B cell (primary cell): ENCODE measurements at regions not wholly inside any gene's neighbourhood (a gene's known extent, or its start where the extent isn't known, plus 50 kb on each side); places are given as distances from the start of the nearest gene placed in this dataset.
"Not testable (repeated sequence)": the region's sequence is repeated elsewhere in the genome, so short reads cannot be mapped to it uniquely, and the experiment has no call there.

Experiments used
- ATAC-seq: fragments of 200-7000 bp; cut with Tn5 transposase; one replicate; pipeline ENCODE4 v1.10.0; 2021; ENCODE audit warnings: low read depth, mild to moderate bottlenecking, moderate number of reproducible peaks, moderate library complexity
- CTCF ChIA-PET: fragments of 350-600 bp; sonication (Branson Sonifier 250); formaldehyde crosslinking; loops from one replicate; lab custom pipeline; 2021; ENCODE audit warnings: antibody characterized with exemption, inconsistent platforms; lab: Charles Lee
- POLR2A ChIA-PET: fragments of 350-600 bp; sonication (Branson Sonifier 250); formaldehyde crosslinking; loops from one replicate; lab custom pipeline; 2021; ENCODE audit warnings: antibody characterized with exemption; lab: Charles Lee
- DNase-seq: peaks from one replicate; pipeline ENCODE4 v3.0.0; 2013
- H2AFZ ChIP-seq: 2 replicates; pipeline ENCODE4 v1.6.1; 2012; ENCODE audit warnings: mild to moderate bottlenecking, low read depth, low read length; ENCODE audit not compliant: insufficient read depth, poor library complexity, severe bottlenecking
- H3K27ac ChIP-seq, 2 donors: 1 replicate in 1 of 2; 2 replicates in 1 of 2; pipeline ENCODE4 v1.5.1; 2012 to 2013; ENCODE audit warnings: low read length in 2 of 2, mild to moderate bottlenecking in 2 of 2, moderate library complexity in 1 of 2
- H3K27me3 ChIP-seq, 4 experiments: fragments of 200-600 bp in 1 of 4; sonication (generic) in 1 of 4; replicated peaks in 1 of 4; 1 replicate in 2 of 4; 2 replicates in 2 of 4; pipeline versions ENCODE4 v1.6.1 to v1.7.0; 2013 to 2016; ENCODE audit warnings: low read length in 3 of 4, mild to moderate bottlenecking in 2 of 4, mixed read lengths in 1 of 4, moderate library complexity in 1 of 4; ENCODE audit not compliant: insufficient read depth in 4 of 4, control insufficient read depth in 3 of 4; ENCODE audit errors: control extremely low read depth in 1 of 4
- H3K36me3 ChIP-seq, 2 experiments: replicated peaks in 1 of 2; 1 replicate in 1 of 2; 2 replicates in 1 of 2; pipeline versions ENCODE4 v1.6.1 to v1.7.1; 2013; ENCODE audit warnings: low read length in 1 of 2; ENCODE audit not compliant: insufficient read depth in 2 of 2, control insufficient read depth in 1 of 2; ENCODE audit errors: control extremely low read depth in 1 of 2, extremely low read depth in 1 of 2
- H3K4me1 ChIP-seq, 2 donors: fragments of 200-600 bp in 1 of 2; sonication (generic) in 1 of 2; 1 replicate in 1 of 2; 2 replicates in 1 of 2; pipeline versions ENCODE4 v1.5.1 to v1.6.1; 2013 to 2017; ENCODE audit warnings: low read length in 2 of 2; ENCODE audit not compliant: control insufficient read depth in 2 of 2, insufficient read depth in 2 of 2
- H3K4me2 ChIP-seq: replicated peaks from 2 replicates; pipeline ENCODE3; 2012; ENCODE audit warnings: mild to moderate bottlenecking, low read depth, low read length; ENCODE audit not compliant: poor library complexity, severe bottlenecking
- H3K4me3 ChIP-seq, 5 experiments: fragments of 200-600 bp in 1 of 5; sonication (generic) in 1 of 5; 1 replicate in 3 of 5; 2 replicates in 2 of 5; pipeline versions ENCODE4 v1.5.1 to v1.7.0; 2011 to 2016; ENCODE audit warnings: low read length in 4 of 5, mild to moderate bottlenecking in 4 of 5, low read depth in 2 of 5, control low read depth in 1 of 5, moderate library complexity in 1 of 5; ENCODE audit not compliant: insufficient read depth in 1 of 5; ENCODE audit errors: control extremely low read depth in 1 of 5, extremely low read depth in 1 of 5
- H3K79me2 ChIP-seq: fragments of 200-600 bp; sonication (generic); one replicate; pipeline ENCODE4 v1.6.0; 2016; ENCODE audit warnings: low read length; ENCODE audit not compliant: control insufficient read depth, insufficient read depth
- H3K9ac ChIP-seq: fragments of 200-600 bp; sonication (generic); 2 replicates; pipeline ENCODE4 v1.6.1; 2017; ENCODE audit warnings: mild to moderate bottlenecking, low read length, moderate library complexity
- H3K9me3 ChIP-seq, 3 donors: one replicate each; pipeline versions ENCODE4 v1.6.1 to v1.7.1; 2013; ENCODE audit warnings: low read length in 2 of 3; ENCODE audit not compliant: control insufficient read depth in 2 of 3, insufficient read depth in 1 of 3; ENCODE audit errors: control extremely low read depth in 1 of 3
- H4K20me1 ChIP-seq: 2 replicates; pipeline ENCODE4 v1.6.0; 2012; ENCODE audit warnings: mild to moderate bottlenecking, low read length; ENCODE audit not compliant: insufficient read depth, control insufficient read depth, poor library complexity, severe bottlenecking
- H3K27ac Mint-ChIP-seq: one replicate; pipeline ENCODE4 v1.8.0; 2021; ENCODE audit warnings: mixed read lengths
- H3K27me3 Mint-ChIP-seq: one replicate; pipeline ENCODE4 v1.8.0; 2021; ENCODE audit warnings: mixed read lengths
- H3K4me1 Mint-ChIP-seq: one replicate; pipeline ENCODE4 v1.8.0; 2021; ENCODE audit warnings: mixed read lengths
- H3K4me3 Mint-ChIP-seq: one replicate; pipeline ENCODE4 v1.8.0; 2021; ENCODE audit warnings: mixed read lengths
- H3K9me3 Mint-ChIP-seq: one replicate; pipeline ENCODE4 v1.8.0; 2022; ENCODE audit warnings: mixed read lengths; ENCODE audit not compliant: insufficient read depth
- EZH2 ChIP-seq: IDR thresholded peaks from 2 replicates; pipeline ENCODE4 v1.6.1; 2012; ENCODE audit warnings: borderline replicate concordance, low read depth, mild to moderate bottlenecking, moderate library complexity, low read length; ENCODE audit not compliant: insufficient read depth, poor library complexity, severe bottlenecking
- WGBS: methylation state at CpG from one replicate; pipeline ENCODE4 v1.1.5; 2013; ENCODE audit warnings: missing lambda C conversion rate; ENCODE audit not compliant: insufficient coverage; 5-methylcytosine and 5-hydroxymethylcytosine counted together
- intact Hi-C: fragments of 100-400 bp; cut with micrococcal nuclease; formaldehyde crosslinking; loops from one replicate; pipeline ENCODE4 v1.10.0; 2022
- TF ChIP-seq, protein P1 (sequence below): fragments of 200-600 bp; IDR thresholded peaks from one replicate; pipeline ENCODE4 v1.8.0; 2022; ENCODE audit warnings: antibody characterized with exemption, mild to moderate bottlenecking

GRCh38 chr6:40825102-40825501 is 213.9 kb downstream of the UNC5CL start:
- no peaks in the 10 kb centered on the region for H3K36me3 ChIP-seq
- ATAC-seq (no peak), DNase-seq (no peak)
- no peak overlapping the region for H3K4me3 ChIP-seq
- no peak overlapping the region for H3K27ac ChIP-seq
- H3K79me2 ChIP-seq = no peaks in the 10 kb centered on the region
- H3K27me3 ChIP-seq = no peaks in the 10 kb centered on the region
- H3K9ac ChIP-seq = no peak overlapping the region
- peaks cover 25% of the 10 kb centered on the region for H3K27me3 Mint-ChIP-seq
- ChIA-PET POLR2A (no interaction called here), CTCF (no interaction called here)
- no peak for TF ChIP-seq EZH2
- TF ChIP-seq, protein P1, sequence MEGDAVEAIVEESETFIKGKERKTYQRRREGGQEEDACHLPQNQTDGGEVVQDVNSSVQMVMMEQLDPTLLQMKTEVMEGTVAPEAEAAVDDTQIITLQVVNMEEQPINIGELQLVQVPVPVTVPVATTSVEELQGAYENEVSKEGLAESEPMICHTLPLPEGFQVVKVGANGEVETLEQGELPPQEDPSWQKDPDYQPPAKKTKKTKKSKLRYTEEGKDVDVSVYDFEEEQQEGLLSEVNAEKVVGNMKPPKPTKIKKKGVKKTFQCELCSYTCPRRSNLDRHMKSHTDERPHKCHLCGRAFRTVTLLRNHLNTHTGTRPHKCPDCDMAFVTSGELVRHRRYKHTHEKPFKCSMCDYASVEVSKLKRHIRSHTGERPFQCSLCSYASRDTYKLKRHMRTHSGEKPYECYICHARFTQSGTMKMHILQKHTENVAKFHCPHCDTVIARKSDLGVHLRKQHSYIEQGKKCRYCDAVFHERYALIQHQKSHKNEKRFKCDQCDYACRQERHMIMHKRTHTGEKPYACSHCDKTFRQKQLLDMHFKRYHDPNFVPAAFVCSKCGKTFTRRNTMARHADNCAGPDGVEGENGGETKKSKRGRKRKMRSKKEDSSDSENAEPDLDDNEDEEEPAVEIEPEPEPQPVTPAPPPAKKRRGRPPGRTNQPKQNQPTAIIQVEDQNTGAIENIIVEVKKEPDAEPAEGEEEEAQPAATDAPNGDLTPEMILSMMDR = no peak
- no peaks in the 10 kb centered on the region for H3K4me1 ChIP-seq
- H3K4me1 Mint-ChIP-seq = no peaks in the 10 kb centered on the region
- no peaks in the 10 kb centered on the region for H4K20me1 ChIP-seq
- no CpG with 5 or more reads among the region's 2 CpGs for WGBS
- no peaks in the 10 kb centered on the region for H3K9me3 ChIP-seq
- H3K27ac Mint-ChIP-seq = no peak overlapping the region
- H3K9me3 Mint-ChIP-seq = no peaks in the 10 kb centered on the region
- H3K4me3 Mint-ChIP-seq = no peak overlapping the region
- H2AFZ ChIP-seq = no peak overlapping the region
- intact Hi-C loops = no loop called here
- H3K4me2 ChIP-seq = no peak overlapping the region

GRCh38 chr6:40823917-40824891 is 214.8 kb downstream of the UNC5CL start:
- ATAC-seq = not testable (repeated sequence)
- WGBS = no CpG with 5 or more reads among the region's 12 CpGs
- peak; percentile 28 for DNase-seq

More at GRCh38 chr6:40823917-40824891, 214.8 kb downstream of the UNC5CL start:
- CTCF ChIA-PET, H3K9ac ChIP-seq, H2AFZ ChIP-seq, POLR2A ChIA-PET, H3K27ac Mint-ChIP-seq, H3K4me1 Mint-ChIP-seq, H3K27ac ChIP-seq, H3K4me3 Mint-ChIP-seq, H3K79me2 ChIP-seq, H3K9me3 ChIP-seq, H3K27me3 ChIP-seq, H3K4me2 ChIP-seq, H3K9me3 Mint-ChIP-seq, intact Hi-C loops, H3K4me1 ChIP-seq, H3K36me3 ChIP-seq, H3K4me3 ChIP-seq, H4K20me1 ChIP-seq: not testable (repeated sequence)
- peaks cover 27% of the 10 kb centered on the region for H3K27me3 Mint-ChIP-seq
- TF ChIP-seq, protein P1 = peak; percentile 15
